Stimulated activated memory B cell treated with anti-CD40 and anti-IgM and Interleukin-4, amounts not matched to agents 10 μg/mL and 1 μg/mL and 100 μg/mL, for 72 hours (primary cell): ENCODE measurements at regions not wholly inside any gene's neighbourhood (a gene's known extent, or its start where the extent isn't known, plus 50 kb on each side); places are given as distances from the start of the nearest gene placed in this dataset.
A peak's percentile ranks its signal among the peaks of the same experiment; 100 is the strongest.

Experiments used
- ATAC-seq: fragments of 150-1000 bp; cut with Tn5 transposase; 2 replicates; pipeline ENCODE4 v1.10.0; 2021
- H3K27ac Mint-ChIP-seq: one replicate; pipeline ENCODE4 v1.8.0; 2022; ENCODE audit warnings: mild to moderate bottlenecking, mixed read lengths
- H3K27me3 Mint-ChIP-seq: one replicate; pipeline ENCODE4 v1.8.0; 2022; ENCODE audit warnings: mixed read lengths
- H3K36me3 Mint-ChIP-seq: one replicate; pipeline ENCODE4 v1.8.0; 2022; ENCODE audit warnings: mixed read lengths
- H3K4me1 Mint-ChIP-seq: one replicate; pipeline ENCODE4 v1.8.0; 2022; ENCODE audit warnings: mixed read lengths
- H3K4me3 Mint-ChIP-seq: one replicate; pipeline ENCODE4 v1.8.0; 2022; ENCODE audit warnings: mild to moderate bottlenecking, moderate library complexity, mixed read lengths
- H3K9me3 Mint-ChIP-seq: one replicate; pipeline ENCODE4 v1.8.0; 2022; ENCODE audit warnings: mixed read lengths

- no peaks in the 10 kb centered on the region for H3K27me3 Mint-ChIP-seq
- H3K4me1 Mint-ChIP-seq, result no peaks in the 10 kb centered on the region
- no peak for ATAC-seq
- H3K4me3 Mint-ChIP-seq, result no peak overlapping the region
- H3K36me3 Mint-ChIP-seq, result no peaks in the 10 kb centered on the region
- H3K27ac Mint-ChIP-seq, result no peak overlapping the region
- H3K9me3 Mint-ChIP-seq, result peaks cover 3% of the 10 kb centered on the region
Measured at GRCh38 chr2:33766175-33766574, 167.1 kb upstream of the FAM98A start.

GRCh38 chr2:33765122-33765521, 166.0 kb upstream of the FAM98A start:
- H3K4me1 Mint-ChIP-seq, result no peaks in the 10 kb centered on the region
- no peak overlapping the region for H3K4me3 Mint-ChIP-seq
- peaks cover 3% of the 10 kb centered on the region for H3K9me3 Mint-ChIP-seq
- H3K27ac Mint-ChIP-seq, result no peak overlapping the region
- no peaks in the 10 kb centered on the region for H3K27me3 Mint-ChIP-seq
- ATAC-seq, result no peak
- H3K36me3 Mint-ChIP-seq, result no peaks in the 10 kb centered on the region

GRCh38 chr2:33764551-33764950, 165.5 kb upstream of the FAM98A start:
- Mint-ChIP-seq H3K4me3 (no peak overlapping the region), H3K27ac (no peak overlapping the region), H3K36me3 (no peaks in the 10 kb centered on the region), H3K27me3 (no peaks in the 10 kb centered on the region), H3K9me3 (peaks cover 3% of the 10 kb centered on the region), H3K4me1 (no peaks in the 10 kb centered on the region)
- no peak for ATAC-seq

- Mint-ChIP-seq H3K27ac (no peak overlapping the region), H3K4me3 (no peak overlapping the region), H3K27me3 (peaks cover 7% of the 10 kb centered on the region), H3K36me3 (no peaks in the 10 kb centered on the region), H3K4me1 (no peaks in the 10 kb centered on the region), H3K9me3 (peaks cover 9% of the 10 kb centered on the region)
- no peak for ATAC-seq
Measured at GRCh38 chr2:33763671-33764310, 164.7 kb upstream of the FAM98A start.

DNA sequence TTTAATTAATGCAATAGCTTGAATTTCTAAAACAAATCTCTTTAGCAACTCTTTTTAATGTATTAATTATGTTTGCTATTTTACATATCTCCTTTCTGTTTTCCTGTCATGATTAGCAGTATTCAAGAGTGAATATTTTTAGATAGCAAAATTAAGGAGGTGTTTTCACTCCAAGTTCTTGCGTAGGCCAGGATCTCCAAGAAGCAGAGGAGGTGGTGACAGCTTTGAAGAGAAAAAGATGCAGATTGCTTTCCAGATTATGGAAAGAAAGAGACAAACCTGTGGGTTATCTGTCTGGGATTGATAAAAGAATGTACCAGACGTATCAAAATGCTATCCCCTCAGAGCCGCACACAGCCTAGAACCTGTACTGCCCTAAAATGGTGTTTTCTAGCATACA, 163.5 kb upstream of the FAM98A start:
- no peak overlapping the region for H3K27ac Mint-ChIP-seq
- no peaks in the 10 kb centered on the region for H3K4me1 Mint-ChIP-seq
- peaks cover 9% of the 10 kb centered on the region for H3K27me3 Mint-ChIP-seq
- no peaks in the 10 kb centered on the region for H3K36me3 Mint-ChIP-seq
- peaks cover 9% of the 10 kb centered on the region for H3K9me3 Mint-ChIP-seq
- no peak for ATAC-seq
- H3K4me3 Mint-ChIP-seq, result no peak overlapping the region

- Mint-ChIP-seq H3K4me3 (no peak overlapping the region), H3K27me3 (peaks cover 40% of the 10 kb centered on the region), H3K4me1 (no peaks in the 10 kb centered on the region), H3K9me3 (peaks cover 6% of the 10 kb centered on the region), H3K36me3 (no peaks in the 10 kb centered on the region), H3K27ac (no peak overlapping the region)
- ATAC-seq, result no peak
Measured at GRCh38 chr2:33746208-33746800, 147.2 kb upstream of the FAM98A start.

DNA sequence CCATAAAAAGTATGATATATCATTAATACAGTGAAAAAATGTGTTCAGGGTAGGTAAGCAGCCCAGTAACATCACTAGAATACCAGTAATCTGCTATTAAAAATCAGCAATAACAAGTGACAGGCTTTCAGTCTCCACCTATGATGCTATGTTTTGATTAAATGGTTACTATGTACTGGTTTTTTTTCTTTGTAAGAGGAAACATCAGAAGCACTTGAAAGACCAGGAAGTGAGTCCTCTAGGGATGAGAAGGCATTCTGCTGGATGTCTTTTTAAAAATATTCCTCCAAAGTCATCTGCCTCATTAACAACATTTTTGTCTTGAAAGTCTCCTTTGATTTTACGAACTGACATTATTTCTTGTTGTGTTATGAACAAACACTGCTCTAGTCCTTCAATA, 136.0 kb upstream of the FAM98A start:
- ATAC-seq, result no peak
- Mint-ChIP-seq H3K4me1 (no peaks in the 10 kb centered on the region), H3K27ac (no peak overlapping the region), H3K4me3 (no peak overlapping the region), H3K27me3 (no peaks in the 10 kb centered on the region), H3K9me3 (no peaks in the 10 kb centered on the region), H3K36me3 (no peaks in the 10 kb centered on the region)

DNA sequence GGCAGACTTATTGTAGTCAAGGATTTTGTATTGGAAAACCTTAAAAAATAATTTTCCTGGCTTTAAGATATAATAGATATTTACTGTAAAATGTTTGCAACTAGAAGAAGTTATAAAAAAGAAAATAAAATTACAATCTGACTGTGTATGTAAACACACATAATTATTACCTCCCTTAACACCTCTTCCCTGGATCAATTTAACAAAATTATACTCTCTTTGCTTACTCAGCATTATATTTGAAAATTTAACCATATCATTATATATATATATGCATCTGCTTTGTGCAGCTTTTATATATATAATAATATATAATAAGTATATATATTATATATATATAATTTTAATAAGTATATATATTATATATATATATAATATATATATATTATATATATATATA, 131.7 kb upstream of the FAM98A start:
- ATAC-seq, result no peak
- Mint-ChIP-seq H3K36me3 (no peaks in the 10 kb centered on the region), H3K4me1 (no peaks in the 10 kb centered on the region), H3K27ac (no peak overlapping the region), H3K27me3 (peaks cover 22% of the 10 kb centered on the region), H3K4me3 (no peak overlapping the region), H3K9me3 (peaks cover 7% of the 10 kb centered on the region)

- Mint-ChIP-seq H3K36me3 (no peaks in the 10 kb centered on the region), H3K27me3 (peaks cover 22% of the 10 kb centered on the region), H3K9me3 (peaks cover 7% of the 10 kb centered on the region), H3K4me1 (no peaks in the 10 kb centered on the region), H3K4me3 (no peak overlapping the region), H3K27ac (no peak overlapping the region)
- ATAC-seq, result no peak
Measured at GRCh38 chr2:33730193-33730592, 131.1 kb upstream of the FAM98A start.

GRCh38 chr2:33729353-33729752, 130.3 kb upstream of the FAM98A start:
- peaks cover 7% of the 10 kb centered on the region for H3K9me3 Mint-ChIP-seq
- no peaks in the 10 kb centered on the region for H3K36me3 Mint-ChIP-seq
- H3K27ac Mint-ChIP-seq, result no peak overlapping the region
- peak; percentile 16 for ATAC-seq
- H3K27me3 Mint-ChIP-seq, result peaks cover 22% of the 10 kb centered on the region
- H3K4me1 Mint-ChIP-seq, result no peaks in the 10 kb centered on the region
- no peak overlapping the region for H3K4me3 Mint-ChIP-seq

- H3K4me3 Mint-ChIP-seq, result no peak overlapping the region
- no peaks in the 10 kb centered on the region for H3K4me1 Mint-ChIP-seq
- ATAC-seq, result peak; percentile 46
- no peaks in the 10 kb centered on the region for H3K36me3 Mint-ChIP-seq
- peaks cover 22% of the 10 kb centered on the region for H3K27me3 Mint-ChIP-seq
- peaks cover 7% of the 10 kb centered on the region for H3K9me3 Mint-ChIP-seq
- H3K27ac Mint-ChIP-seq, result no peak overlapping the region
Measured at GRCh38 chr2:33728106-33728505, 129.0 kb upstream of the FAM98A start.

GRCh38 chr2:33727361-33728032, 128.4 kb upstream of the FAM98A start:
- H3K4me3 Mint-ChIP-seq, result no peak overlapping the region
- peaks cover 22% of the 10 kb centered on the region for H3K27me3 Mint-ChIP-seq
- no peaks in the 10 kb centered on the region for H3K4me1 Mint-ChIP-seq
- peaks cover 7% of the 10 kb centered on the region for H3K9me3 Mint-ChIP-seq
- no peaks in the 10 kb centered on the region for H3K36me3 Mint-ChIP-seq
- H3K27ac Mint-ChIP-seq, result no peak overlapping the region
- peak; percentile 5 for ATAC-seq

- no peak overlapping the region for H3K4me3 Mint-ChIP-seq
- H3K27me3 Mint-ChIP-seq, result peaks cover 22% of the 10 kb centered on the region
- no peaks in the 10 kb centered on the region for H3K4me1 Mint-ChIP-seq
- ATAC-seq, result no peak
- H3K27ac Mint-ChIP-seq, result no peak overlapping the region
- H3K36me3 Mint-ChIP-seq, result no peaks in the 10 kb centered on the region
- H3K9me3 Mint-ChIP-seq, result peaks cover 7% of the 10 kb centered on the region
Measured at GRCh38 chr2:33726415-33726814, 127.3 kb upstream of the FAM98A start.

DNA sequence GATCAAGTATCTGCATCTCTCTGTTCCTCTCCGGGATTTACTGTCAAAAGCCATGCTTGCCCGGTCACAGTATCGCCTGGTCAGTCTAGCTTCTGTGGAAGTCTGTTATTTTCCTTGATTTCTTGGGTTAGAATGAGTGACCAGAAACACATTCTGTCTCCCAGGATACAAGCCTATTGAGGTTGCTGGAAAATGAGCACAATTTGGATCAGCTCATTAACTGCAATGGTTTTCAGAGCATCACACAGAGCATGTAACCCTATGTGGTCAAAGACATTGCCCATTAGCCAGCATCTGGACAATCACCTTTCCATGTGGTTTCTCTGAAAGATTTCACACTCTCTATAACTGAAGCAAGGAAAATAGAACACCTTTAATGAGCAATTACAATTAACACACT, 124.2 kb upstream of the FAM98A start:
- Mint-ChIP-seq H3K4me3 (no peak overlapping the region), H3K9me3 (peaks cover 7% of the 10 kb centered on the region), H3K27ac (no peak overlapping the region), H3K27me3 (peaks cover 22% of the 10 kb centered on the region), H3K4me1 (no peaks in the 10 kb centered on the region), H3K36me3 (no peaks in the 10 kb centered on the region)
- no peak for ATAC-seq

DNA sequence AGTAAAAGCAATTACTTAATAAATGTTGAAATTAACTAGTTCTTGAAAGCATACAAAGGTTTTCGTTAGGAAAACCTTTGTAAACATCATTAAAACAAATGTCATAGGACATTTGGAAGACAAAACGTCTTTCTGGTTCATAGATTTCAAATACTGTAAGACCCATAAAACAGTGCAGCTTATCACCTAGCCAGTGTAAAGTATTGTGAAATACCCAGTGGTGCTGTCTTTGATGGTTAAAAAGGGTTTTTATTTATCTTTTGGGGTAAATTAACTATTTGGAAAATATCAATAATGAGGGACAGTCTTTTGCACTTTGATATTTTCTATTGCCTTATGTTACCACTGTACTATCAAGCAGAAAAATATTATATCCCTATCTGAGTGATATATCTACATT, 120.0 kb upstream of the FAM98A start:
- Mint-ChIP-seq H3K9me3 (no peaks in the 10 kb centered on the region), H3K27ac (no peak overlapping the region), H3K4me3 (no peak overlapping the region), H3K4me1 (no peaks in the 10 kb centered on the region), H3K27me3 (peaks cover 13% of the 10 kb centered on the region), H3K36me3 (no peaks in the 10 kb centered on the region)
- no peak for ATAC-seq

GRCh38 chr2:33712674-33713073, 113.6 kb upstream of the FAM98A start:
- Mint-ChIP-seq H3K9me3 (no peaks in the 10 kb centered on the region), H3K27ac (no peak overlapping the region), H3K4me3 (no peak overlapping the region), H3K27me3 (peaks cover 8% of the 10 kb centered on the region), H3K4me1 (no peaks in the 10 kb centered on the region), H3K36me3 (no peaks in the 10 kb centered on the region)
- ATAC-seq, result no peak
